ENCODE measurements at regions not wholly inside any gene's neighbourhood (a gene's known extent, or its start where the extent isn't known, plus 50 kb on each side); places are given as distances from the start of the nearest gene placed in this dataset.
"Not testable (repeated sequence)": the region's sequence is repeated elsewhere in the genome, so short reads cannot be mapped to it uniquely, and the experiment has no call there.

GRCh38 chr21:32823296-32823695 is 51.7 kb upstream of the PAXBP1 start:
- not testable (repeated sequence) for H3K4me3 ChIP-seq (replicated peaks in 1 of 2; ENCODE audit: low read depth in 2 of 2, low read length in 2 of 2); DNase-seq (ENCODE audit: low read depth in 2 of 2)

- no peak for DNase-seq (ENCODE audit: low read depth in 2 of 2)
- no peak overlapping the region for H3K4me3 ChIP-seq (replicated peaks in 1 of 2; ENCODE audit: low read depth in 2 of 2, low read length in 2 of 2)
- no peak for TF ChIP-seq CTCF (IDR thresholded peaks at IDR 0.05; ENCODE audit: low read depth, low read length)
These were observed 53.4 kb upstream of the PAXBP1 start for GRCh38 chr21:32824950-32825349.

GRCh38 chr21:32826329-32827167 is 55.0 kb upstream of the PAXBP1 start:
- peak; percentile 50 for TF ChIP-seq CTCF (IDR thresholded peaks at IDR 0.05; ENCODE audit: low read depth, low read length)
- no peak overlapping the region for H3K4me3 ChIP-seq (replicated peaks in 1 of 2; ENCODE audit: low read depth in 2 of 2, low read length in 2 of 2)
- peak; percentile 75 to 79 for DNase-seq (ENCODE audit: low read depth in 2 of 2)

- no peak overlapping the region for H3K4me3 ChIP-seq (replicated peaks in 1 of 2; ENCODE audit: low read depth in 2 of 2, low read length in 2 of 2)
- TF ChIP-seq CTCF (IDR thresholded peaks at IDR 0.05; ENCODE audit: low read depth, low read length) = no peak
- DNase-seq (ENCODE audit: low read depth in 2 of 2) = no peak
These were observed 57.4 kb upstream of the PAXBP1 start for GRCh38 chr21:32828908-32829307.

- no peak overlapping the region for H3K4me3 ChIP-seq (replicated peaks in 1 of 2; ENCODE audit: low read depth in 2 of 2, low read length in 2 of 2)
- no peak for DNase-seq (ENCODE audit: low read depth in 2 of 2)
- no peak for TF ChIP-seq CTCF (IDR thresholded peaks at IDR 0.05; ENCODE audit: low read depth, low read length)
These were observed 57.9 kb upstream of the PAXBP1 start for GRCh38 chr21:32829504-32829903.

- DNase-seq (ENCODE audit: low read depth in 2 of 2); H3K4me3 ChIP-seq (replicated peaks in 1 of 2; ENCODE audit: low read depth in 2 of 2, low read length in 2 of 2): not testable (repeated sequence)
These were observed 60.2 kb upstream of the PAXBP1 start for GRCh38 chr21:32831779-32832178.

- no peak for DNase-seq (ENCODE audit: low read depth in 2 of 2)
- H3K4me3 ChIP-seq (replicated peaks in 1 of 2; ENCODE audit: low read depth in 2 of 2, low read length in 2 of 2) = no peak overlapping the region
- TF ChIP-seq CTCF (IDR thresholded peaks at IDR 0.05; ENCODE audit: low read depth, low read length) = no peak
These were observed 62.8 kb upstream of the PAXBP1 start for GRCh38 chr21:32834211-32834915.
